Activated naive CD4-positive, alpha-beta T cell treated with anti-CD3 and anti-CD28 coated beads for 36 hours (primary cell): ENCODE measurements at regions not wholly inside any gene's neighbourhood (a gene's known extent, or its start where the extent isn't known, plus 50 kb on each side); places are given as distances from the start of the nearest gene placed in this dataset.
A peak's percentile ranks its signal among the peaks of the same experiment; 100 is the strongest.

ENCODE experiments used
- CTCF ChIA-PET: fragments of 350-600 bp; sonication (Branson Sonifier 250); formaldehyde crosslinking; loops from one replicate; lab custom pipeline; 2021; ENCODE audit warnings: antibody characterized with exemption; lab: Charles Lee
- DNase-seq: peaks from one replicate; pipeline ENCODE4 v3.0.0-alpha.2; 2020
- H3K27ac Mint-ChIP-seq: one replicate; pipeline ENCODE4 v1.8.0; 2021; ENCODE audit warnings: mild to moderate bottlenecking, mixed read lengths
- H3K27me3 Mint-ChIP-seq: one replicate; pipeline ENCODE4 v1.8.0; 2021; ENCODE audit warnings: low read depth, mixed read lengths
- H3K36me3 Mint-ChIP-seq: one replicate; pipeline ENCODE4 v1.8.0; 2021; ENCODE audit warnings: low read depth, mixed read lengths
- H3K4me1 Mint-ChIP-seq: one replicate; pipeline ENCODE4 v1.8.0; 2021; ENCODE audit warnings: low read depth, mixed read lengths
- H3K4me3 Mint-ChIP-seq: one replicate; pipeline ENCODE4 v1.8.0; 2021; ENCODE audit warnings: mild to moderate bottlenecking, moderate library complexity, mixed read lengths
- H3K9me3 Mint-ChIP-seq: one replicate; pipeline ENCODE4 v1.8.0; 2021; ENCODE audit warnings: mixed read lengths
- intact Hi-C: fragments of 100-400 bp; cut with micrococcal nuclease; formaldehyde crosslinking; loops from one replicate; pipeline ENCODE4 v1.15.1; 2023

- no peak for DNase-seq
- H3K27ac Mint-ChIP-seq, result no peak overlapping the region
- CTCF ChIA-PET, result no interaction called here
- H3K4me3 Mint-ChIP-seq, result no peak overlapping the region
- no peaks in the 10 kb centered on the region for H3K27me3 Mint-ChIP-seq
- intact Hi-C loops, result no loop called here
- H3K36me3 Mint-ChIP-seq, result no peaks in the 10 kb centered on the region
- no peaks in the 10 kb centered on the region for H3K9me3 Mint-ChIP-seq
- H3K4me1 Mint-ChIP-seq, result no peaks in the 10 kb centered on the region
Measured at GRCh38 chr18:8458546-8459215, 150.6 kb upstream of the RAB12 start.

GRCh38 chr18:8460748-8461147 is 148.5 kb upstream of the RAB12 start:
- no peaks in the 10 kb centered on the region for H3K36me3 Mint-ChIP-seq

DNA sequence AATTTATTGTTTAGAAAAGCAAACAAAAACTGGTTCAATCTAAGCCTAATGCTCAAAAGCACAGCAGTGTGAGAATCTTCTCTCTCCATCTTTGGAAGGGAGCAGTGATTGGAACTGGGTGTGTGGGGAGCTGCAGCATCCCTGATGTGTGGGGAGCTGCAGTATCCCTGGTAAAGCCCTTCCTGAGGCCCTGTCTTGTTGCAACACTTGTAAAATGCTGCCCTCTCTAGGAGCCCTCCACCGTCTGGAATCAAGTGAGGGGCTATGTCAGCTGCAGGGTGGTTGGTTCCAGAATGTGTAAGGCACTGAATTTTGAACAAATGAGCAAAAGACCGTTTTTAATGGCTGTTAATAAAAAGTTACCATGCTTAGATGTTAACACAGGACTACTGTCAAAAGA is 147.7 kb upstream of the RAB12 start:
- Mint-ChIP-seq H3K9me3 (no peaks in the 10 kb centered on the region), H3K4me1 (no peaks in the 10 kb centered on the region), H3K27me3 (no peaks in the 10 kb centered on the region), H3K27ac (no peak overlapping the region), H3K36me3 (no peaks in the 10 kb centered on the region), H3K4me3 (no peak overlapping the region)
- CTCF ChIA-PET, result no interaction called here
- DNase-seq, result no peak
- intact Hi-C loops, result no loop called here

More at GRCh38 chr18:8460748-8461147, 148.5 kb upstream of the RAB12 start:
- H3K4me3 Mint-ChIP-seq, result no peak overlapping the region
- H3K4me1 Mint-ChIP-seq, result no peaks in the 10 kb centered on the region
- no peak overlapping the region for H3K27ac Mint-ChIP-seq
- intact Hi-C loops, result no loop called here
- H3K9me3 Mint-ChIP-seq, result no peaks in the 10 kb centered on the region
- CTCF ChIA-PET, result no interaction called here
- H3K27me3 Mint-ChIP-seq, result no peaks in the 10 kb centered on the region
- no peak for DNase-seq

- CTCF ChIA-PET, result no interaction called here
- Mint-ChIP-seq H3K27ac (no peak overlapping the region), H3K4me1 (no peaks in the 10 kb centered on the region), H3K27me3 (no peaks in the 10 kb centered on the region), H3K9me3 (no peaks in the 10 kb centered on the region), H3K36me3 (no peaks in the 10 kb centered on the region), H3K4me3 (no peak overlapping the region)
- intact Hi-C loops, result no loop called here
- no peak for DNase-seq
Measured at GRCh38 chr18:8462651-8463185, 146.5 kb upstream of the RAB12 start.

DNA sequence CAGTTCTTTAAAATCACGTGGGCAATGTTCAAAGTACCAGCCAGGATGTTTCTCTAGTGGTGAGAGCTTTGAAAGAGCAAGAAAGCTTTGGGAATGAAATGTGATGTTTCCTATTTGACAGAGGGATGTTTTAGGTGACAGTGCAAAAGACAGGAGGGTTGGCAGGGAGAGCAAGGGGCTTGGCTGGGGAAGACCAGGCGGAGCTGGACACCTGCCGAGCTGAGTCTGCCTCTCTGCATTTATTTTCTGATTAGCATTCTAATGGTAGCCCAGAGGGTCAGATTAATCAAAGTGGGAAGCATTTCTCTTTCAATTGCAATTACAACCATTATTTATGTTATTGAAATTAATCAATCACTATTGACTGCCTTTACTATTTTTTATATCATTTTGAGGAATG is 145.4 kb upstream of the RAB12 start:
- intact Hi-C loops, result no loop called here
- no peaks in the 10 kb centered on the region for H3K4me1 Mint-ChIP-seq
- no peaks in the 10 kb centered on the region for H3K36me3 Mint-ChIP-seq
- no peak overlapping the region for H3K27ac Mint-ChIP-seq
- no peaks in the 10 kb centered on the region for H3K9me3 Mint-ChIP-seq
- no peak overlapping the region for H3K4me3 Mint-ChIP-seq
- DNase-seq, result no peak
- no peaks in the 10 kb centered on the region for H3K27me3 Mint-ChIP-seq
- CTCF ChIA-PET, result no interaction called here

GRCh38 chr18:8468191-8468590 is 141.0 kb upstream of the RAB12 start:
- H3K36me3 Mint-ChIP-seq, result no peaks in the 10 kb centered on the region

DNA sequence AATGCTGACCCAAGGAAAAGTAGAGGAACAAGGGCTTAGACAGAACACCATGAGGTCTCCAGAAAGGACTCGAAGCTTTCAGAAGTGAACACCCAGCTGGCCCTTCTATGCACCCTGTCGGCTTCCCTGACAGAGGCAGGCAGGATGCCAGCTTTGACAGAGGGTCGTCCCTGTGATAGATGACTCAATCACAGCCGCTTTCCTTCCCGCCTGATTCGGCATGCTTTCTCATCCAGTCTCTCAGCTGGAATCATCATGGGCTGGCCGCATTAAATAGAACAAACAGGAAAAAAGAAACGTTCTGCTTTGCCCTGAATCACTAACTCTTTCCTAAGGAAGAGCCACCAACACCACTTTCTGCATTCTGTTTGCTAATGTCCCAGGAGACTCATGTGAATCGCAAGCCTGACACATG is 140.3 kb upstream of the RAB12 start:
- no peak for DNase-seq
- no peak overlapping the region for H3K4me3 Mint-ChIP-seq
- H3K9me3 Mint-ChIP-seq, result no peaks in the 10 kb centered on the region
- H3K4me1 Mint-ChIP-seq, result no peaks in the 10 kb centered on the region
- H3K36me3 Mint-ChIP-seq, result no peaks in the 10 kb centered on the region
- peaks cover 4% of the 10 kb centered on the region for H3K27me3 Mint-ChIP-seq
- CTCF ChIA-PET, result interaction anchor here (0.7 to 0.9 kb wide), 3 partner anchors 13 to 519 kb away, joined by 3 read pairs; no protein-coding TSS in a partner anchor
- intact Hi-C loops, result no loop called here
- no peak overlapping the region for H3K27ac Mint-ChIP-seq

More at GRCh38 chr18:8468191-8468590, 141.0 kb upstream of the RAB12 start:
- Mint-ChIP-seq H3K4me3 (no peak overlapping the region), H3K9me3 (no peaks in the 10 kb centered on the region), H3K27ac (no peak overlapping the region), H3K27me3 (peaks cover 2% of the 10 kb centered on the region), H3K4me1 (no peaks in the 10 kb centered on the region)
- no peak for DNase-seq
- intact Hi-C loops, result no loop called here
- CTCF ChIA-PET, result interaction anchor here (0.8 to 0.9 kb wide), 2 partner anchors 13 to 520 kb away, joined by 3 read pairs; no protein-coding TSS in a partner anchor

GRCh38 chr18:8469544-8470130 is 139.6 kb upstream of the RAB12 start:
- CTCF ChIA-PET, result interaction anchor here (0.7 kb wide), 1 partner anchor 36 kb away, joined by 3 read pairs; no protein-coding TSS in a partner anchor
- Mint-ChIP-seq H3K27me3 (peaks cover 4% of the 10 kb centered on the region), H3K4me3 (no peak overlapping the region), H3K4me1 (no peaks in the 10 kb centered on the region), H3K36me3 (no peaks in the 10 kb centered on the region), H3K9me3 (no peaks in the 10 kb centered on the region), H3K27ac (no peak overlapping the region)
- no peak for DNase-seq
- intact Hi-C loops, result no loop called here

- no peak for DNase-seq
- H3K4me3 Mint-ChIP-seq, result no peak overlapping the region
- no peaks in the 10 kb centered on the region for H3K9me3 Mint-ChIP-seq
- no peaks in the 10 kb centered on the region for H3K4me1 Mint-ChIP-seq
- H3K27me3 Mint-ChIP-seq, result peaks cover 4% of the 10 kb centered on the region
- intact Hi-C loops, result no loop called here
- CTCF ChIA-PET, result no interaction called here
- no peaks in the 10 kb centered on the region for H3K36me3 Mint-ChIP-seq
- H3K27ac Mint-ChIP-seq, result no peak overlapping the region
Measured at GRCh38 chr18:8471372-8471771, 137.9 kb upstream of the RAB12 start.

GRCh38 chr18:8474661-8475060 is 134.6 kb upstream of the RAB12 start:
- Mint-ChIP-seq H3K27ac (no peak overlapping the region), H3K4me3 (no peak overlapping the region), H3K36me3 (no peaks in the 10 kb centered on the region), H3K27me3 (peaks cover 9% of the 10 kb centered on the region), H3K9me3 (no peaks in the 10 kb centered on the region), H3K4me1 (no peaks in the 10 kb centered on the region)
- intact Hi-C loops, result loop anchor here (5.0 kb wide), 1 partner anchor 513 kb away; no protein-coding TSS in a partner anchor
- CTCF ChIA-PET, result no interaction called here
- DNase-seq, result no peak

DNA sequence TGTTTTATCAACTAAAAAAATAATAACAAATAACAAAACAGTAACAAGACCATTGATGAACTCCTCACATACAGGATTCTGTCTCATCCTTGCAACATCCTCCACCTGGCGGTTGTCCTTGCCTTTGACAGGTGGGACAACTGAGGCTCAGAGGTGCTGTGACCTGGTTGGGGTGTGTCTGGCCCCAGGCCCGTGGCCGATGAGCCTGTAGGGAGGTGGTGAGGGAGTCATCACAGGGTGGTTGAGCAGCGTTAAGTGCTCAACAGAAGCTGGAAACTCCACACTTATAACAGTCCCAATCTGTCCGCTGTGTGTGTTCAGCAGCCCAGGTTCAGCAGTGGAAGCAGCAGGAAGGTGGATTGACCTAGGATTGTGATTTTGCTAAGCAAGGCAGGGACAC is 131.6 kb upstream of the RAB12 start:
- DNase-seq, result no peak
- Mint-ChIP-seq H3K27ac (no peak overlapping the region), H3K4me1 (no peaks in the 10 kb centered on the region), H3K27me3 (peaks cover 7% of the 10 kb centered on the region), H3K9me3 (no peaks in the 10 kb centered on the region), H3K36me3 (no peaks in the 10 kb centered on the region), H3K4me3 (no peak overlapping the region)
- intact Hi-C loops, result loop anchor here (2.0 to 5.0 kb wide), 2 partner anchors 131 to 510 kb away; partner anchors contain the start of gene RAB12
- CTCF ChIA-PET, result interaction anchor here (1.3 kb wide), 1 partner anchor 10 kb away, joined by 4 read pairs; no protein-coding TSS in a partner anchor

- intact Hi-C loops, result loop anchor here (2.0 to 5.0 kb wide), 2 partner anchors 130 to 509 kb away; partner anchors contain the start of gene RAB12
- peak; percentile 68 for DNase-seq
- Mint-ChIP-seq H3K9me3 (no peaks in the 10 kb centered on the region), H3K36me3 (no peaks in the 10 kb centered on the region), H3K4me3 (no peak overlapping the region), H3K4me1 (no peaks in the 10 kb centered on the region), H3K27me3 (peaks cover 7% of the 10 kb centered on the region), H3K27ac (no peak overlapping the region)
- CTCF ChIA-PET, result interaction anchor here (0.6 to 1.3 kb wide), 5 partner anchors 11 to 510 kb away, joined by 3 to 6 read pairs (median 4); no protein-coding TSS in a partner anchor
Measured at GRCh38 chr18:8478166-8478967, 130.9 kb upstream of the RAB12 start.
